SKM-1 treated with dmso at 0.1 percent for 144 hours (cell line): ENCODE measurements at regions not wholly inside any gene's neighbourhood (a gene's known extent, or its start where the extent isn't known, plus 50 kb on each side); places are given as distances from the start of the nearest gene placed in this dataset.

ENCODE experiments used
- DNase-seq: peaks from one replicate; lab custom pipeline; 2025; ENCODE audit not compliant: unreplicated experiment; lab: John Stamatoyannopoulos, UW

GRCh38 chr20:40414843-40415615, 274.0 kb downstream of the MAFB start:
- no peak for DNase-seq

GRCh38 chr20:40410028-40410427, 279.0 kb downstream of the MAFB start:
- DNase-seq = no peak

- DNase-seq = no peak
Measured at GRCh38 chr20:40397467-40397866, 291.6 kb downstream of the MAFB start.

DNA sequence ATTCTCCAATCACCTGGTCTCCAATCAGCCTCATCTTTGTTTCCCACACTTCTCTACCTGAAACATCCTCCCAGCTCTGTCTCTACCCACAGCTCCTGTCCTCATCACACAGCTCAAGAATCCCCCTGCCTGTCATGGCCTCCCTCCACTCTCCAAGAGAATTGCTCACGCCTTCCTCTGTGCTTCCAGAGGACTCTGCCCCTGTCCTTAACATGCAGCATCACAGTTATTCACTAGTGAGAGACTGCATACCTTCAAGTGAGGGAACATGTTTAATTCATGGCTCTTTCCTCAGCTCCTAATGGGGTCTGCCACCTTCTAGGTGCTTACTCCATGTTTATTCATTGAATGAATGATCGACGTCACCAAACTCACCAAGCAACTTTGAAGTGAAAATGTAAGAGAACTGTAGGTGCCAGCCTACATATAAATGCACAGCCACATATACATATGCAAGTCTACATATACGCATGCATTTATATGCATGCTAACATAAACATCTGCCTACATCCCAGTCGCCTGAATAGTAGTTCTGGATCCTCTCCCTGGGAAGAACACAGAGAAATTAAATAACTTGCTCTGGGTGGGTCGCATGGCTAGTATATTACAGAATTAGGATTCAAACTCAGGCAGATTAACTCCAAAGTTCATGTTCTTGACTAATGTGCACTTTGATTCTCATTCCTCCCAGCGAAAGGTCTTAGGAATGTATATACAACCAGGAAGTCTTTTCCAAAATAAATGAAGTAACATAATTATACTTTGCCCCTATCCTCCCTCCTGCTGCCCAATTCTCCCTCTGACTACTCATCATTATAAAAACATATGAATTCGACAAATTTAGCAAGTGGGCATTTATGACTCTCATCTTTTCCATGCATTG, 295.6 kb downstream of the MAFB start:
- no peak for DNase-seq

- DNase-seq = no peak
Measured at GRCh38 chr20:40390654-40391053, 298.4 kb downstream of the MAFB start.

DNA sequence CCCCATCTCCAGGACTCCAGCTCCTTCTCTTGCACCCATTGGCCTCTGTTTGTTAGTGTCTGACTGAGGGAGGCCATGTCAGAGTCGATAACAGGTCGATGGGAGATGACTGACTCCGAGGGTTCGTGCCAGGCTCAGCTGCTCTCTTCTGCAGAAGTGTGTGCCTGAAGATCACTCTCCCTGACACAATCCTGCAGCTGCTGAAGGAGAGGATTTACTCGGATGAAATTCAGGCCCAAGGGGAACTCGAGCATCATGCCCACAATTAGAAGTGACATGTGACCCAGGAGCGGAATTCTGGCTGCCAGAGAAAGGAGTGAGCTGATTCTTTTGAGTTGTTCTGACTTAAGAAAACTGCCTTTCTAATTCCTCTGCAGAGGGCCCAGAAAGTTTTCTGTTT, 318.2 kb downstream of the MAFB start:
- DNase-seq = no peak

GRCh38 chr20:40368876-40369275, 320.2 kb downstream of the MAFB start:
- no peak for DNase-seq

- DNase-seq = no peak
Measured at GRCh38 chr20:40361916-40362315, 327.1 kb downstream of the MAFB start.

DNA sequence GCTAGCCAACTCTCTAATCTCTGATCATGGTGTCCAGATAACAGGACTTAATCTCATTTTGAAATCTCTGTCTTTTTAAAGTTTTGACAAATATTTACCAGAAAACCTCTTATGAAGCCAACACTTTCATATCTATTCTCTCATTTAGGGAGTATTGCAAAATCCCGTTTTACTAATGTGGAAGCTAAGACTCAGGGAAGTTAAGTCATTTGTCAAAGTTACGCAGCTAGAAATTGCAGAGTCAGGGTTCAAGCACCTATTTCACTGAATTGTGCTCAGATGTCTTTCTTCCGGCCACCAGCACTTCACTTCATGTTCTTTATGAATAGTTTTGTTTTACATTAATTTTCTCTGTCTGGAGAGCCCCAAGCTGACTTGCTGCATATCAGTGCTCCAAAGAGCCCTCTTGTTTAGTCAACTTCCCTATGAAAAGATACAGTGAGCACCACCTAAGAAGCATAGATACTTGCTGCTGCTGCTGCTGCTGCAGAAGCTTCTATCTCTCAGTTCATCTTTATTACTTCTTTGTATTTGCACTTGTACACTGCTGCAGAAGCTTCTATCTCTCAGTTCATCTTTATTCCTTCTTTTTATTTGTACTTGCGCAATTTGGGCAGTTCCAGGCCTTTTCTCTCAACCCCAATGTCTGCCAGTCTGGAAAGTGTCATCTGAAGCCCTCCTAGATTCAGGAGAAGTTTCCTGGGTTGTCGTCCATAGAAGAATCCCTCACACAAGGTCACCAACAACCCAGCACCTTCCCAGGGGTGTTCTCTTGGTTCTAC, 329.7 kb downstream of the MAFB start:
- peak; percentile 22 for DNase-seq

DNA sequence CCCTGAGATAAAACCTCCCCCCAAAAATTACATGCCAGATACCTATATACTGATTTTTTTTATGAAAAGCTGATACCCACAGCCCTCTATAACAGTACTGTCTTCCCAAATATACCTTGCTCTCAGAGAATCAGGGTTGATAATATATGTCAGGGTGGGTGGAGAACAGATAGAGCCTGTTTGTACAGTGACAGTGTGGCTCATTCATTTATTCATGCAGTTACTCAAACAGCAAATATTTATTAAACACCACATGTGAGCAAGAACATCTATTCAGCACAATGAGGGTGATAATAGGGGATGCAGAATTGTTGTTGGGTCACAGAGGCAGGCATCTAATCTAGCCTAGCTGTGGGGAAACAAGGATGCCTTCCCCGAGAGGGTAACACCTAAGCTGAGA, 334.2 kb downstream of the MAFB start:
- no peak for DNase-seq

GRCh38 chr20:40343390-40343789, 345.6 kb downstream of the MAFB start:
- no peak for DNase-seq

- DNase-seq = no peak
Measured at GRCh38 chr20:40341561-40341960, 347.5 kb downstream of the MAFB start.

DNA sequence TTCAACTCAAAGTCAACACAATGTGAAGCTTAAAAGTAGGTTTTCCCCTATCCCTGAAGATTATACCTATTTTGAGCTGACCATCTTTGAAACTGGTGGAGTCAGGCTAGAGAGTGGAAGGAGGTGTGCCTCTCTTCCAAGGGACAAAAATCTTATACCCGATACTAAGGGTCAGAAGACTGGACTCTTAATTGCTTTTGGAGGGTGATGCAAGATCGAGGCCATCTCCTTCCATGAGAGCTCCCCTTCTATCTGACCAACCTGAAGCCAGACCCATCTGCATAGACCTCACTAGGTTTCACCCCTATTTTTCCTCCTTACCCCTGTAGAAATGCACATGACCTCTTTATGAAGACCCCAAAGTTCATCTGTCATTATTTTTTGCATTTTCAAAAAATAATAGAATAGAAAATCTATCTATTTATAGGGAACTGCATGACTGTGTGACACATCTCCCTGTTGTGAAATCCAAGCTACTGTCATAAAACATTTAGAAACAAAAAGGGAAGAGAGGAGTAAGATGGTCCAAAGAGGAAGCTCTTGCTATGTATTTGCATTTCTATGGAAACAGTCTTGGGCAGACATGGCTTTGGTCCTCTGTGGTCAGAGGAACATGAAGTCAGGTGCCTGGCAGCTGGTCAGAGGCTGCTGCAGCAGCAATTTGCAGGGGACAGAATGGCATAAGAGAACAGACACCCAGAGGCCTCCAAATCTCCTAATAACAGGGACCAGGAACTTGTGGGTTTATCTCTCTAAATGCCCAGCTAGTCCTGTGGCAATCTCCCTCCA, 349.2 kb downstream of the MAFB start:
- DNase-seq = peak; percentile 99

GRCh38 chr20:40336533-40336932, 352.5 kb downstream of the MAFB start:
- DNase-seq = no peak

GRCh38 chr20:40335901-40336351, 353.1 kb downstream of the MAFB start:
- DNase-seq = no peak

GRCh38 chr20:40335437-40335836, 353.6 kb downstream of the MAFB start:
- no peak for DNase-seq

DNA sequence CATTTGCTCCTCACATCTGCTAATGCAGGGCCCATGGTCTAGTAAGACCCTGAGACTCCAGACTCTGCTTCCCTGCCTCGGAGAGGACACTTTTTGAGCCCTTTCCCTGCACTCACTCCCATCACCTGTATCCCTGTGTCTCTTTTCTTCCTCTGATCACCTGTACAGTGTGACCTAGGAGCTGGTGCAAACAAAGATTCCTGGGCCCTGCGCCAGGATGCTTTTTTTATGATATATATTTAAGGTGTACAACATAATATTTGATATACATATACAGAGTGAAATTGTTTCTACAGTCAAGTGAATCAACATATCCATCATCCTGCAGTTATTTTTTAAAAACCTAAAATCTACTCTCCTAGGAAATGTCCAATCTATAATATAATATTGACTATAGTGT, 355.4 kb downstream of the MAFB start:
- no peak for DNase-seq

- DNase-seq = no peak
Measured at GRCh38 chr20:40331807-40332560, 357.1 kb downstream of the MAFB start.

DNA sequence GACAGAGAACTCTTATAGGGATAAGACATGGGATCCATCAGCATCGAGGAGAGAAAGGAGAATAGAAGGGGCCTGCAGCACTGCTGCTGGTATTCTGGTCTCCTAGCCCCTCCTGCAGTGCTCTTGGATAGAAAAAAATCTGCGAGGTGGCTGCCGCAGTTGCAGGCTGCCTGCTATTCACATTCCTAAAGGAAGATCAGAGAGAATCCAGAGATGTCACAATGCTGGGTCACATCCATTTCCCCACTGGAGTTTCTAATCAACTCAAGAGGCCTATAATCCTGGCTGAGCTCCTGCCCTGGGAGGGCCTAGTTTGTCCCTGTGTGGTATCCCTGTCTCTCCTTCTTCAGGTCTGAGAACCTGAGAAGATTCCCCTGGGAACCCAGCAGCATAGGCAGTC, 357.8 kb downstream of the MAFB start:
- DNase-seq = no peak

DNA sequence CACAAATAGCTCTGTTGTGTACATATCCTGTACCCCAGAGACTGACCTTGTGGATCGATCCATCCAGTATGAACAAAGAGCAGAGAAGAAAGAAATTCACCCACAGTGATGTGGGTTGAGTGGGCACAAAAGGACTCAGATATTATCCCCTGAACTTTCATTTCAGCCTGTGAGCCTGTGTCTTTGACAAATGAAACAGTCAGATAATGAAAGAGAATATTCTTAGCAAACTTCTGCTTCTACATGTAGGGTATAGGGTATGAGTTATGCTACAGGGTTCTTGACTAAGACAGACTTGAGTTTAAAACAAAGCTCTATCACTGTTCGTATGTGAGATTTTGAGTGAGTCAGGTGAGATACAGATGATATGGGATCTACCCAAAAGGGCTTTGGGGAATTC, 359.7 kb downstream of the MAFB start:
- DNase-seq = no peak
